SK-N-SH (cell line): ENCODE measurements at regions not wholly inside any gene's neighbourhood (a gene's known extent, or its start where the extent isn't known, plus 50 kb on each side); places are given as distances from the start of the nearest gene placed in this dataset.

Experiments used
- CTCF ChIA-PET: fragments of 300-600, 350-600 bp; formaldehyde crosslinking; extraction: SDS; loops from one replicate; lab custom pipeline; 2021; lab: Yijun Ruan, JAX
- POLR2A ChIA-PET: fragments of 350-600 bp; sonication (Branson Sonifier 250); formaldehyde crosslinking; extraction: SDS; loops from one replicate; lab custom pipeline; 2020; ENCODE audit warnings: antibody characterized with exemption, inconsistent platforms; lab: Yijun Ruan, JAX
- DNase-seq: peaks from one replicate; pipeline ENCODE4 v3.0.0; 2012
- H2AFZ ChIP-seq: fragments of 200-600 bp; sonication (generic); 2 replicates; pipeline ENCODE4 v1.8.1; 2016; ENCODE audit warnings: antibody characterized with exemption, mild to moderate bottlenecking, low read depth
- H3F3A ChIP-seq: fragments of 200-600 bp; sonication (generic); replicated peaks from 2 replicates; pipeline ENCODE3; 2016; ENCODE audit warnings: antibody characterized with exemption, mild to moderate bottlenecking; ENCODE audit not compliant: insufficient read depth
- H3K27ac ChIP-seq, 2 experiments: fragments of 200-500 bp in 1 of 2; fragments of 200-600 bp in 1 of 2; sonication (Bioruptor generic) in 1 of 2; sonication (generic), shearing (Covaris generic) in 1 of 2; 2 replicates each; pipeline versions ENCODE4 v1.5.1 to v1.6.1; 2014 to 2016; ENCODE audit warnings: low read depth in 2 of 2, inconsistent platforms in 1 of 2, low read length in 1 of 2, mild to moderate bottlenecking in 1 of 2, mixed read lengths in 1 of 2
- H3K27me3 ChIP-seq: fragments of 200-600 bp; sonication (generic), shearing (Covaris generic); 2 replicates; pipeline ENCODE4 v1.6.1; 2016; ENCODE audit warnings: mixed run types; ENCODE audit not compliant: insufficient read depth
- H3K36me3 ChIP-seq, 2 experiments: fragments of 200-500 bp in 1 of 2; fragments of 200-600 bp in 1 of 2; sonication (Bioruptor generic) in 1 of 2; sonication (generic) in 1 of 2; replicated peaks in 1 of 2; 2 replicates each; pipeline versions ENCODE3 to v1.5.1; 2014 to 2016; ENCODE audit warnings: low read length in 1 of 2, mild to moderate bottlenecking in 1 of 2; ENCODE audit not compliant: insufficient read depth in 2 of 2, control insufficient read depth in 1 of 2
- H3K4me1 ChIP-seq, 2 experiments: fragments of 200-500 bp in 1 of 2; fragments of 200-600 bp in 1 of 2; sonication (Bioruptor generic) in 1 of 2; sonication (generic), shearing (Covaris generic) in 1 of 2; 2 replicates each; pipeline versions ENCODE4 v1.5.1 to v1.6.1; 2014 to 2016; ENCODE audit warnings: low read depth in 1 of 2, low read length in 1 of 2, mixed run types in 1 of 2; ENCODE audit not compliant: insufficient read depth in 2 of 2, control insufficient read depth in 1 of 2
- H3K4me2 ChIP-seq: fragments of 200-600 bp; sonication (generic), shearing (Covaris generic); 2 replicates; pipeline ENCODE4 v1.6.1; 2017; ENCODE audit warnings: mixed run types
- H3K4me3 ChIP-seq, 2 experiments: fragments of 200-500 bp in 1 of 2; fragments of 200-600 bp in 1 of 2; sonication (Bioruptor generic) in 1 of 2; sonication (generic), shearing (Covaris generic) in 1 of 2; 2 replicates each; pipeline versions ENCODE4 v1.5.1 to v1.8.1; 2014 to 2016; ENCODE audit warnings: low read depth in 2 of 2, inconsistent platforms in 1 of 2, low read length in 1 of 2, mild to moderate bottlenecking in 1 of 2, mixed read lengths in 1 of 2, moderate library complexity in 1 of 2
- H3K79me2 ChIP-seq: fragments of 200-600 bp; sonication (generic); 2 replicates; pipeline ENCODE4 v1.8.1; 2017; ENCODE audit warnings: mild to moderate bottlenecking; ENCODE audit not compliant: insufficient read depth
- H3K9ac ChIP-seq: fragments of 200-600 bp; sonication (generic); 2 replicates; pipeline ENCODE4 v1.6.1; 2017; ENCODE audit warnings: mixed run types
- H3K9me2 ChIP-seq: fragments of 200-600 bp; sonication (generic); 2 replicates; pipeline ENCODE4 v1.6.1; 2017; ENCODE audit warnings: mixed run types
- H3K9me3 ChIP-seq: fragments of 200-600 bp; sonication (generic); 2 replicates; pipeline ENCODE4 v1.6.1; 2017; ENCODE audit warnings: mixed run types, mild to moderate bottlenecking, moderate library complexity
- H4K20me1 ChIP-seq: fragments of 200-600 bp; sonication (generic); 2 replicates; pipeline ENCODE4 v1.6.1; 2017; ENCODE audit warnings: mild to moderate bottlenecking, mixed run types; ENCODE audit not compliant: insufficient read depth
- CHD2 ChIP-seq: fragments of 150-350 bp; IDR thresholded peaks from 2 replicates; pipeline ENCODE4 v1.6.1; 2018; ENCODE audit warnings: low read length; ENCODE audit not compliant: partially characterized antibody
- FOXM1 ChIP-seq: IDR thresholded peaks from 2 replicates; pipeline ENCODE4 v1.4.0; 2012; ENCODE audit warnings: low read depth, mild to moderate bottlenecking
- MXI1 ChIP-seq: IDR thresholded peaks from 2 replicates; pipeline ENCODE4 v1.6.1; 2012; ENCODE audit warnings: mild to moderate bottlenecking, low read depth, low read length, improper control_type of control experiment
- NFIC ChIP-seq: IDR thresholded peaks from 2 replicates; pipeline ENCODE4 v1.4.0; 2012; ENCODE audit warnings: borderline replicate concordance
- POLR2AphosphoS5 ChIP-seq: IDR thresholded peaks from 2 replicates; pipeline ENCODE4 v1.6.1; 2012; ENCODE audit warnings: low read depth, low read length
- RXRA ChIP-seq: IDR thresholded peaks from 2 replicates; pipeline ENCODE4 v1.4.0; 2012; ENCODE audit warnings: low read depth, mild to moderate bottlenecking, borderline replicate concordance
- SMC3 ChIP-seq: IDR thresholded peaks from 2 replicates; pipeline ENCODE4 v1.6.1; 2012; ENCODE audit warnings: low read depth, low read length, improper control_type of control experiment
- TAF1 ChIP-seq: IDR thresholded peaks from 2 replicates; pipeline ENCODE4 v1.6.1; 2012; ENCODE audit warnings: low read depth, mild to moderate bottlenecking, low read length, moderate library complexity, borderline replicate concordance
- WGBS: methylation state at CpG from one replicate; pipeline ENCODE4 v1.1.6; 2017; ENCODE audit warnings: low lambda C conversion rate; 5-methylcytosine and 5-hydroxymethylcytosine counted together
- TF ChIP-seq, protein P1 (sequence below): IDR thresholded peaks from 2 replicates; pipeline ENCODE4 v1.6.1; 2012; ENCODE audit warnings: mild to moderate bottlenecking, low read depth, low read length, moderate library complexity
- TF ChIP-seq, protein P2 (sequence below): fragments of 150-350 bp; IDR thresholded peaks from 2 replicates; pipeline ENCODE4 v1.6.1; 2016; ENCODE audit warnings: mild to moderate bottlenecking, low read depth, low read length
- TF ChIP-seq, protein P3 (sequence below): IDR thresholded peaks from 2 replicates; pipeline ENCODE4 v1.4.0; 2012; ENCODE audit warnings: low read depth, borderline replicate concordance

DNA sequence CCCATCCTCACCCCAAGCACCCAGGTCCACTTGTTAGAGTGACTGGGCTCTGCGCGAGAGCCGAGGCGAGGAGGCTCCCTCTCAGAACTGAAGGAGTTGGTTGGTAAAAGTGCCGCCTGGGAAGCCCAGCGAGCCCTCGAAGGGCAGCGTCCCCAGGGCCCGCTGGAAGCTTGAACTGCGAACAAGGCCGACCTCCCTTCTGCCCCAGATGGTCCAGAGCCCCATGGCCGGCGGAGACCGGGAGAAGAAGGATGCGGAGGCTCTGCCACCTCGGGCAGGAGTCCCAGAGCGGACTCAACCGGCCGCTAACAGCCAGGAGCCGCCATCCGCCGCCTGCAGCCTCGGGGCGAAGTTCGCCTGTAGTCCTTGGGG is 116.3 kb upstream of the TEX13C start:
- CTCF ChIA-PET: no interaction called here

More for the DNA sequence above, 116.3 kb upstream of the TEX13C start:
- H4K20me1 ChIP-seq: no peaks in the 10 kb centered on the region
- H3F3A ChIP-seq: no peaks in the 10 kb centered on the region
- POLR2A ChIA-PET: interaction anchor here (0.6 kb wide), 1 partner anchor 38 kb away, joined by 3 read pairs; no protein-coding TSS in a partner anchor
- TF ChIP-seq, protein P1, sequence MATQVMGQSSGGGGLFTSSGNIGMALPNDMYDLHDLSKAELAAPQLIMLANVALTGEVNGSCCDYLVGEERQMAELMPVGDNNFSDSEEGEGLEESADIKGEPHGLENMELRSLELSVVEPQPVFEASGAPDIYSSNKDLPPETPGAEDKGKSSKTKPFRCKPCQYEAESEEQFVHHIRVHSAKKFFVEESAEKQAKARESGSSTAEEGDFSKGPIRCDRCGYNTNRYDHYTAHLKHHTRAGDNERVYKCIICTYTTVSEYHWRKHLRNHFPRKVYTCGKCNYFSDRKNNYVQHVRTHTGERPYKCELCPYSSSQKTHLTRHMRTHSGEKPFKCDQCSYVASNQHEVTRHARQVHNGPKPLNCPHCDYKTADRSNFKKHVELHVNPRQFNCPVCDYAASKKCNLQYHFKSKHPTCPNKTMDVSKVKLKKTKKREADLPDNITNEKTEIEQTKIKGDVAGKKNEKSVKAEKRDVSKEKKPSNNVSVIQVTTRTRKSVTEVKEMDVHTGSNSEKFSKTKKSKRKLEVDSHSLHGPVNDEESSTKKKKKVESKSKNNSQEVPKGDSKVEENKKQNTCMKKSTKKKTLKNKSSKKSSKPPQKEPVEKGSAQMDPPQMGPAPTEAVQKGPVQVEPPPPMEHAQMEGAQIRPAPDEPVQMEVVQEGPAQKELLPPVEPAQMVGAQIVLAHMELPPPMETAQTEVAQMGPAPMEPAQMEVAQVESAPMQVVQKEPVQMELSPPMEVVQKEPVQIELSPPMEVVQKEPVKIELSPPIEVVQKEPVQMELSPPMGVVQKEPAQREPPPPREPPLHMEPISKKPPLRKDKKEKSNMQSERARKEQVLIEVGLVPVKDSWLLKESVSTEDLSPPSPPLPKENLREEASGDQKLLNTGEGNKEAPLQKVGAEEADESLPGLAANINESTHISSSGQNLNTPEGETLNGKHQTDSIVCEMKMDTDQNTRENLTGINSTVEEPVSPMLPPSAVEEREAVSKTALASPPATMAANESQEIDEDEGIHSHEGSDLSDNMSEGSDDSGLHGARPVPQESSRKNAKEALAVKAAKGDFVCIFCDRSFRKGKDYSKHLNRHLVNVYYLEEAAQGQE: no peak
- TF ChIP-seq NFIC (no peak), POLR2AphosphoS5 (no peak), SMC3 (no peak), RXRA (no peak), MXI1 (no peak), CHD2 (no peak), TAF1 (no peak), FOXM1 (no peak)
- TF ChIP-seq, protein P2, sequence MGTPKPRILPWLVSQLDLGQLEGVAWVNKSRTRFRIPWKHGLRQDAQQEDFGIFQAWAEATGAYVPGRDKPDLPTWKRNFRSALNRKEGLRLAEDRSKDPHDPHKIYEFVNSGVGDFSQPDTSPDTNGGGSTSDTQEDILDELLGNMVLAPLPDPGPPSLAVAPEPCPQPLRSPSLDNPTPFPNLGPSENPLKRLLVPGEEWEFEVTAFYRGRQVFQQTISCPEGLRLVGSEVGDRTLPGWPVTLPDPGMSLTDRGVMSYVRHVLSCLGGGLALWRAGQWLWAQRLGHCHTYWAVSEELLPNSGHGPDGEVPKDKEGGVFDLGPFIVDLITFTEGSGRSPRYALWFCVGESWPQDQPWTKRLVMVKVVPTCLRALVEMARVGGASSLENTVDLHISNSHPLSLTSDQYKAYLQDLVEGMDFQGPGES: no peak
- TF ChIP-seq, protein P3, sequence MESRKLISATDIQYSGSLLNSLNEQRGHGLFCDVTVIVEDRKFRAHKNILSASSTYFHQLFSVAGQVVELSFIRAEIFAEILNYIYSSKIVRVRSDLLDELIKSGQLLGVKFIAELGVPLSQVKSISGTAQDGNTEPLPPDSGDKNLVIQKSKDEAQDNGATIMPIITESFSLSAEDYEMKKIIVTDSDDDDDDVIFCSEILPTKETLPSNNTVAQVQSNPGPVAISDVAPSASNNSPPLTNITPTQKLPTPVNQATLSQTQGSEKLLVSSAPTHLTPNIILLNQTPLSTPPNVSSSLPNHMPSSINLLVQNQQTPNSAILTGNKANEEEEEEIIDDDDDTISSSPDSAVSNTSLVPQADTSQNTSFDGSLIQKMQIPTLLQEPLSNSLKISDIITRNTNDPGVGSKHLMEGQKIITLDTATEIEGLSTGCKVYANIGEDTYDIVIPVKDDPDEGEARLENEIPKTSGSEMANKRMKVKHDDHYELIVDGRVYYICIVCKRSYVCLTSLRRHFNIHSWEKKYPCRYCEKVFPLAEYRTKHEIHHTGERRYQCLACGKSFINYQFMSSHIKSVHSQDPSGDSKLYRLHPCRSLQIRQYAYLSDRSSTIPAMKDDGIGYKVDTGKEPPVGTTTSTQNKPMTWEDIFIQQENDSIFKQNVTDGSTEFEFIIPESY: no peak
- H3K79me2 ChIP-seq: no peaks in the 10 kb centered on the region
- H3K4me1 ChIP-seq: no peaks in the 10 kb centered on the region; a peak in 1 of 4 replicates
- peaks cover 33% of the 10 kb centered on the region for H3K27me3 ChIP-seq
- H3K4me2 ChIP-seq: 0 out of 2 replicates have a peak overlapping the region, but pooled peaks have one; percentile 69
- no peak overlapping the region for H3K4me3 ChIP-seq
- no peaks in the 10 kb centered on the region for H3K9me2 ChIP-seq
- peak; percentile 14 for DNase-seq
- H2AFZ ChIP-seq: no peak overlapping the region
- H3K27ac ChIP-seq: no peak overlapping the region
- H3K36me3 ChIP-seq: no peaks in the 10 kb centered on the region
- whole genome bisulfite sequencing: 8% methylated on average over 21 of the region's 25 CpGs
- H3K9ac ChIP-seq: no peak overlapping the region
- H3K9me3 ChIP-seq: no peaks in the 10 kb centered on the region
